Renal pelvis (tissue), 1 donor: ENCODE measurements at regions not wholly inside any gene's neighbourhood (a gene's known extent, or its start where the extent isn't known, plus 50 kb on each side); places are given as distances from the start of the nearest gene placed in this dataset.
A peak's percentile ranks its signal among the peaks of the same experiment; 100 is the strongest.
"Not testable (repeated sequence)": the region's sequence is repeated elsewhere in the genome, so short reads cannot be mapped to it uniquely, and the experiment has no call there.

ENCODE experiments used
- DNase-seq: peaks from one replicate; pipeline ENCODE4 v3.0.0-alpha.2; 2013

DNA sequence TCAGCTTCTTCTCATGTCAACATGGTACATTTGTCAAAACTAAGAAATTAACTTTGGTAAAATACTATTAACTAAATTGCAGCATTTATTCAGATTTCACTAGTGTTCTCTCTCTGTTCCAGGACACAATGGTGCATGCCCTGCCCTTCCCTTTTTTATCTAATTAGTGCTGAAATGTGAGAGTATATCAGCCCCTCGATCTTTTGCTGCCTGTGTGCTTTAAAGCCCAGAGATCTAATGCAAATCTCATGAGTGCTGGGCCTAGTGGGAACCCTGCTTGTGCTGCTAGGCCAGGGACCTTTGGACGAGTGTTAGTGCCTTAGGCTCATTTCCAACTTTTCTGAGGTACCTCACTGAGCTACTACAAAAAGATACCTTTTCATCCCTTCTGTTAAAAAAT, 221.1 kb upstream of the EDNRB start:
- DNase-seq = no peak

DNA sequence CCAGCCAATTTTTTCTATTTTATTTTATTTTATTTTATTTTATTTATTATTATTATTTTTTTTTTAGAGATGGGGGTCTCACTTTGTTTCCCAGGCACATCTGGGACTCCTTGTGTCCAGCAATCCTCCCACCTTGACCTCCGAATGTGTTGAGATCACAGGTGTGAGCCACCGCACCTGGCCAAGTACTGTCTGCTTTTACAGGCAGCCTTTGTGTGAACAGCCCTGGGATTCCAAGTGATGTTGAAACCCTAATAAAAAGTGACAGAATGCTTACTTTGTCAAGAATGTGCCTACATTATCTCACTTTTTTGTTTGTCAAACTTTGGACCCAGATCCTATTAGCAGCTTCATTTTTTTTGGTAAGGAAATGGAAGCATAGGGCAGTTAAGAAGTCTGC, 220.1 kb upstream of the EDNRB start:
- DNase-seq = no peak

DNA sequence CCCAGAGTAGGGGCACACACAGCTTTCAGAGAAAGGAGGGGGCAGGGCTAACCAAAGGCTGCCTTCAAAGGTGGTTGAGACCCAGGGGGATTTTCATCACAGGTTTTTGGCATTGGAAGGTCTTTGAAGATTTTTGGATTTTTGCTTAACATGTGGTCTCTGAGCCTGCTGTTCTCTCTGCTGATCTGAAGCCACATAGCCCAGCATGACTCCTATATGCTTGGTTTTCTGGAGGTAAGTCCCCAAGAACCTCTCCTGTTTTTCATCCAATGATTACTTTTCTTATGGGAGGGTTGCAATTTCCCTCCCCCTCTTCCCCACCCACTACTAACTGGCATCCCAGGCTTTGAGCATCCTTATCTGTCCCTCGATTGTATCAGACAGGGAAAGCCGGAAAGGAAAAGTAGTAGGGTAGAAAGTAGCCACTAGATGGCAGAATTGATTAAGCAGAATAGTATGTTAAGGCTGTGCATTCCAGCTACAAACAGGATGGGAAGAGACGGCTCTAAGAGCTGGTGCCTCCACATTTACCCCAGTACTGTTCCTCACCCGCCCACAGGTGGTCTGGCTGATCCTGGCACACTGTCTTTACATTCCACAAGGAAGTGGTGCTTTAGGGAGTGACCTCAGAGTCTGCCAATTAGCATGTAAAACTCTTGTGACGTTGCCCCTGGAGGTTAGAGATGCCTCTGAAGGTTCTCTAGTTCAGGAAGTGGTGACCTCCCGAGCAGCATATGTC, 218.9 kb upstream of the EDNRB start:
- peak; percentile 50 for DNase-seq

DNA sequence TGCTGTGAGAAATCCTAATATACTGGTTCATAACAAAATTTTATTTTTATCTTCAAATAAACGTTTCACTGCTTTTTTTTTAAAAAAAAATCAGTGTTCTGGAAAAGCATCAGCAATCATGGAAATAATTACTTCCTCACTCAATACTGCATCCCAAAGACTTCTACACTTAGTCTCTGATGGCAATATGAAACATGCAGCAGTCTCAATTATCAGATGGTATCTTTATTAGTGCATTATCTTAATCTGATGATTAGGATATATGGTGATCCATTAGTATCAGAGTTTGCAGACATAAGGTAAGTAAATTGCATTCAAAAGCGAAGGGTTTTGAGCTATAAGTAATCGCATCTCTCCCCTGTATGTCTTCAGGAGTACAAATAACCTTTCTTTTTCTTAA, 218.3 kb upstream of the EDNRB start:
- DNase-seq = no peak

DNA sequence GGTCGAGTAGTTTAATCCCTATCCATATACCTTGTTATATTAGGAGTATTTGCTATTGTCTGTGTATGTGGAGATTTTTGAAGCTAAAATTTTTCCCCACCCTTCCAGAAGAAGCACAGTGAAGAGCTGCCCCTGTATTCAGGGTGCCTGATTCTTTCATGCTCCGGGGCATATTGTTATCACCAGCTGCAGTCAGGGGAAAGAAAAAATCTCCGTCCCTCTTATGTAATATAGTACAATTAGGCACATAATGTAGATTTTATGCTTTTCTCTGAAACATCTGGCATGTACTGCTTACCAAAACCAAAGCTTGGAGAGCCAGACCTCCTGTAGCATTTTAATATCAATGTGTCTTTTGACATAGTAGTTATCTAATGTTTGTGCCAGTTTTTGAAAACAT, 214.9 kb upstream of the EDNRB start:
- no peak for DNase-seq

DNA sequence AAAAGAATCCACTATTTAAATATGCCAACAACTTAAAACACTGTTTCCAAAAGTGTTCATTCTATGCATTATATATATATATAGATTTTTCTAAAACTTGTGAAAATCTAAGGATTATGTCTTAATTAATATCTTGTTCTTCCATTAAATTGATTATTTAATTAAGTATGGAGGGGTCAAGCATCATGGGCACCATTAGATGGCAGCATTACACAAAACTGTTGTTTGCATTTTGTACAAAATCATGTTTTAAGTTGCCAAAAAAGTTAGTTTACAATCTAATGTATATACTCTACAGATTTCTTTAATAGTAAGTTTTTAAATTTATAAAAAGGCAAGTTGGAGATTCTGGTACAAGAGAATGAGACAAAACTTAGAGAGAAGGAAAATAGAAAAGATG, 213.2 kb upstream of the EDNRB start:
- no peak for DNase-seq

DNA sequence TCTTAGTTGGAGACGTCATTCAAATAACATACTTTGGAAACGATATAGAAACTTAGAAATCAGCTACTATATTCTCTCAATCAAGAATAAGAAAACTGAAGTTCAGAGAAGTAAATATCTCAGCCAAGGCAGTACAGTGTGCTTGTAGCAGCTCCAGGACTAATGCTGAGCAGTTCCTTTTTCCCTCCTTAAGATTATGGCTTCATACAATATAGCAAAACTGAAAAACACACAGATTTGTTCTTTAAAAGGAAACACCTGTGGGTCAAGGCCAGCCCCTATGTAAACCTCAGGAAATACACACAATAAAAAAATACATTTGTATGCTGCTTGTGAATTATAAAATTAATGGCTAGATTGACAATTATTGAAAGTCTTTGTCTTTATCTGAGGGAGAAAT, 212.7 kb upstream of the EDNRB start:
- DNase-seq = no peak

DNA sequence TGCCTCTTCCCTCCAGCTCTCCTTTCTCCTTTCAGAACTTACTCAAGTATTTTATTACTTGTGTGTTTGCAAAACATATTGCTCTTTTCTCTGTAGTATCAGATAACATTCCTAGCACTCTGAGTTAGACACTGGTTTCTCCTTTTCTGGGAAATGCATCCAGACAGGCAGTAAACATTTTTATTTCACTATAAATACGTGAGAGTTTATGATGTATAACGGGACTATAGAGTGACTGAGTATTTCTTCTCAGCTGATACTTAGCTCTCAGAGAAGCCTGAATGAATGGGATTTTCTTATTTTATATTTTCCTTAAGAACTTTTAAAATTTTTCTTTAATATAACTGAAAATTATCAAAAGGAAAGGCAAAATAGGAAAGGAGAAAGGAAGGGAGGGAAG, 211.2 kb upstream of the EDNRB start:
- DNase-seq = peak; percentile 48

DNA sequence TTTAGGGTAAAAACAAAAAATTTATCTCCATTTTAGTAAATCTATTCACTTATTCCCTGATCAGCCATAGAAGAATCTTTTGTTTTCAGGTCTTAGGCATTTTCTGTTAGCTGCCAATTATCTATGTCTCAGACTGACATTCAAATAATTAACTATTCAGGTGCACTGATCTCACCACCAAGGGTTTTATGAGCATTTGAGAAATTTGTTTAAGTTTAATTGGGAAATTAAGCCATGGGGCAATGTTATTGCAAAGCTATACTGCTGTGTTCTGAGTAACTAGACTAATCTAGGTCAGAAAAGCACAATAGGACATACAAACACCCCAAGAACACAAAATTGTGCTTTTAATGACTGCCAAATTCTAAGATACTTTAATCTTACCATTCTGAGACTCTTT, 210.7 kb upstream of the EDNRB start:
- DNase-seq = no peak

DNA sequence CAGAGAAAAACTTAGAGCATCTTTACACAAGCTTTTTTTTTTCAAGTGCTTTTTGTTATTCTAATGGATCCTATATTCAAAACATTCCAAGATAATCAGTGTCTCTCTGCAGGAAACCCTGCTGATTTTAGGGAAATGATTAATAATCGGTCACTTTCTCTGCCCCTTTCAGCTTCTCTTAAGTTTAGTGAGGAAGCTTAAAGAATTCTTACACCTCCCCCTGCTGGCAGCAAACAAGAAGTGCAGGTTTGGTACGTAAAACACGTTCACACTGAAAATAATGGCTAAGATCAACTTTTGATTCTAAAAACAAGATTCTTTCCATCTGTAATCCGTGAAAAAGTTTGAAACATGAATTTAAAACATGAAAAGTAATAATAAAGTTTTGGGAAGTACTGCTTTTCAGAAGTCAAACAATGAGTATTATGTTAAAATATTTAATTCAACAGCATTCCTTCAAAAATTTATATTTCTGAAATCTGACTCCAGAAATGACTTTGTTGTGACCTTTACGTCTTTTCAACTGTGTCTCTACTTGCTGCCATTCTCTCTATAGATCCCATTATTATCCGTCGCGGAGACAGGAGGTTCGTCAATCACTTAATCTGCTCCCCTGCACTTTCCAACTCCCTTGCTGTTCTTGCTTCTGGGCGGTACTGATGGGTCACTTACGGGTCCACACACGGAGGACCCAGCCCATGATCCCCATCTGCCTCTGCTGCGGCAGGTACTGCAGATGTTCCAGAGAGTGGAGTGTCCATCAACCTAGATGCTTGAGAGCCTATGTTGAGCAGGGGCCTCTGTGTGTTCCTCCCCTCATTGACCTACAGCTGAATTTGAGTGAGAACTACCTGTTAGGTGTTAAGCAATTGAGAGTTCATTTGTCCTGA, 203.1 kb upstream of the EDNRB start:
- peak; percentile 59 for DNase-seq

DNA sequence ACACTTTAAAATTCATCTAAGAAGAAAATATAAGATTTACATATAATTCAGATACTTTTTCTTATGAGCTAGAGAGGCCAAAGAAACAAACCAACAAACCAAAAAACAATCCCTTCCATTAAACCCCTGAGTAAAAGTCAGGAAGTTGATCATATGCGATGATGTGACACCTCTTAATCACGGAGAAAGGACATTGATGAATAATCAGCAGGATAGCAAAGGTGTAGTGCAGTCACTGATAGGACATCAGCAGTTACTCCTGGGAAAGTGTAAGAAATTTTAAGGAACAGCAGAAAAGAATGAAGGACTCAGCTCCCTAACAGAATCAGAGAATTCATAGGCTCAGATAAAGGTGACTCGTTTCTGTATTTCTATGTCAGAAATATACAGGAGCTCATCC, 202.4 kb upstream of the EDNRB start:
- DNase-seq = no peak

DNA sequence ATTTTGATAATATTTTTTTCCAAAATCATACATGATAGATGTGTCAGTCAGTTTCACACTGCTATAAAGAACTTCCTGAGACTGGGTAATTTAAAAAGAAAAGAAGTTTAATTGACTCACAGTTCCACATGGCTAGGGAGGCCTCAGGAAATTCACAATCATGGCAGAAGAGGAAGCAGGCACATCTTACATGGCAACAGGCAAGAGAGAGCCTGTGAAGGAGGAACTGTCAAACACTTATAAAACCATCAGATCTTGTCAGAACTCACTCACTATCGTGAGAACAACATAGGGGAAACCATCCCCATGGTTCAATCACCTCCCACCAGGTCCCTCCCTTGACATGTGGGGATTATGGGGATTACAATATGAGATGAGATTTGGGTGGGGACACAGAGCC, 201.5 kb upstream of the EDNRB start:
- DNase-seq = not testable (repeated sequence)

DNA sequence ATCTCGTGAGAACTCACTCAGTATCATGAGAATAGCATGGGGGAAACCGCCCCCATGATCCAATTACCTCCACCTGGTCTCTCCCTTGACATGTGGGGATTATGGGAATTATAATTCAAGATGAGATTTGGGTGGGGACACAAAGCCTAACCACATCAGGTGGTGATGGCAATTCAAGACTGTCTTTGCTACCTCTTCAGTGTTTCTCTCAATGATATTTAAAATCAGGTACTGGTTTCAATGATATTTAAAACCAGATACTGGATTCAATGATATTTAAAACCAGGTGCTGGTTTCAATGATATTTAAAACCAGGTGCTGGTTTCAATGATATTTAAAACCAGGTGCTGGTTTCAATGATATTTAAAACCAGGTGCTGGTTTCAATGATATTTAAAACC, 198.4 kb upstream of the EDNRB start:
- DNase-seq = not testable (repeated sequence)

DNA sequence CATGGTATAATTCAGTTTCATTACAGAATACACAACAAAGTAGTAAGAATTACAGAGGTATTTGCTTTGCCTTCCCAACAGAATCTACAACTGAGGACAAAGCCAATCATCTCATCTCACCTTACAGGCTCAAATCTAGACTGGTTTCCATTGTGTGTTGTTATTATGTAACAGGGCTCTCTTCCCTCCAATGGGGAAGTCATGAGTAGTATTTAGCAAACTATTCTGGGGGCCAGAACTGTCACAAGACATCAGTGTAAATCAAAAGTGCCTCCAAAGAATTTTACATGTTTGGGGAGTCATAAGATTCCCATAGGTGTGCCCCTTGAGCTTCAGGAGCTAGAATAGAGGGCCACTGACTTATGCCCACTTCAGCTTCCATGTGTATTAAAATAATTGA, 187.0 kb upstream of the EDNRB start:
- DNase-seq = no peak

DNA sequence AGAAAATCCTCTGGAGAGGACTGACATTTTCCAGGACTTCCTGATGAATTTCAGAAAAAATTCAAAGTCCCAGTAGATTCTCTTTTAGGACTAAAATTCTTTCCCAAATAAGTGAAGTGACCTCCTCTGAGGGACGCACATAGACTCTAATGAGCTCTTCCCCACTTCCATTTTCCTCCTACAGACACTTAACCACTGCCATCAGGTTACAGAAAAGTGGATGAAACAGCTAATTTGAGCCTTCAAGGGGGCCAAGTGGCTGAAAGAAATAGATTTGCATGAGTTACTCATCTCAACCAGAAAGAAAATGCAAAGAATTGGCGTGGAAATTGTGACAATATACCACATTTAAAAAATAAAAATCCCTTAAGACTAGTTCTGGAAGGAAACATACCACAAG, 185.3 kb upstream of the EDNRB start:
- DNase-seq = no peak

DNA sequence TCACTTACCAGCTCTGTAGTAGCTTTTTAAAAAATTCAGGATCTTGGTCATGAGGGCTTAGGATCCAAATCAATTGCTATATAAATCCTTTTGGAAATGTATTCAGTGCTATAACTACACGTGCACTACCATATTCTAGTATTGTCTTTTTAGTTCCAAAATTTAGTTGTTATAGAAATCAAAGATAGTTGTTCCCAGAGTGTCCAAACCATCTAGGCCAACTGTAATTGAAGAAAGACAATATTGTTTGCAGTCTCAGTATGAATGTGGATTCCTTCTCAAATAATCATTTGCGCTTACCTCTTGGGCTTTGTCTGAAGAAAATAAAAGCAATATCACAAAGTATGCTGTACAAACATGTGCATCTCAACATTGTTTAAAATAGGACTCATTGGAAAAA, 184.1 kb upstream of the EDNRB start:
- no peak for DNase-seq

DNA sequence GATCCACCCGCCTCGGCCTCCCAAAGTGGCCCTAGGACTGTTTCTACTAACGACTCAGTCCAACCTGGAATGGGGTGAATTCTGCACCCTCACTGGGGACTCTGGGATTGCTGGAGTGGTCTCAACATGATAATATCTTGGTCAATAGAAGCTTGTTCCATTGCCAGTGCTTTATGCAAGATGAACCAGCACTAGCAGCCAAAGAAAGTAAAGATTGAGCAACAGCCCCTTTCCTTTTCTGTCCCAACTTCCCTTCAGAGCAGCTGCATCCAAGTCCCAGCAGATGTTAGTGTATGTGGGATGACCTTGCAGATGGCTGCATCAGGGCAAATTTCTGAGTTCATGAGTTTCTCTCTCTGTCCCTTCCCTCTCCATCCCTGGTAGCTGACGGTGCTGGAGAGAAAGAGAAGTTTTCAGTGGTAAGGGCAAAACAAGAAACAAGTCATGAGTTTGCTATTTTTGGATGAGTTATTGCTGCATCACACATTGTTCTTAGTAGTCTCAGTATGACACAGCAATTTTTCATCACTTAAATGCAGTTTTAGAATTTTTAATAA, 183.6 kb upstream of the EDNRB start:
- no peak for DNase-seq

DNA sequence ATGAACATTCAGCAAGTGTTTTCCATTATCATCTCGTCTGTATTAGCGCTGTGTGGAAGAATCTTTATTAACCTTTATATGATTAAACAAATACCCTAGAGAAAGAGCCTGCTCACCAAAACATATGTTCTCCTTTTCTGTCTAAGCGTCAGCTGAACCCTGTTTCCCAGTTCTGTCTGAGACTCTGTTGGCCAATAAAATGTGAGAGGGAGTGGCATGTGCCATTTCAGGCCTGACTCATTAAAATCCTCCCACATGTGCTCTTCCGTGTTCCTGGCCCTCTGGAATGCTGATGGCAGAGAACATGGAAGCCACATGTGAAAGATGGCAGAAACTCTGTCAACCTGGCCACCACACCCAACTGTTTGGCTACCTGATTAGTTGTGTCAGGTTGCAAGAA, 181.9 kb upstream of the EDNRB start:
- no peak for DNase-seq

DNA sequence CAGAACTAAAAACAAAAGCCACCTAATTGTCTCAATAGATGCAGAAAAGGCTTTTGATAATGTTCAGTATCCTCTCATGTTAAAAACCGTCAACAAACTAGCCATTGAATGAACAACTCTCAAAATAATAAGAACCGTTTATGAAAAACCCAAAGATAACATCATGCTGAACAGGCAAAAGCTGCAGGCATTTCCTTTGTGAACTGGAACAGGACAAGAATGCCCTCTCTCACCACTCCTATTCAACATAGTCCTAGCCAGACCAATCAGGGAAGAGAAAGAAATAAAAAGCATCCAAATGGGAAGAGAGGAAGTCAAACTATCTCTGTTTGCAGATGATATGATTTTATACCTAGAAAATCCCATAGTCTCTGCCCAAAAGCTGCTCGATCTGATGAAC, 179.6 kb upstream of the EDNRB start:
- DNase-seq = no peak

DNA sequence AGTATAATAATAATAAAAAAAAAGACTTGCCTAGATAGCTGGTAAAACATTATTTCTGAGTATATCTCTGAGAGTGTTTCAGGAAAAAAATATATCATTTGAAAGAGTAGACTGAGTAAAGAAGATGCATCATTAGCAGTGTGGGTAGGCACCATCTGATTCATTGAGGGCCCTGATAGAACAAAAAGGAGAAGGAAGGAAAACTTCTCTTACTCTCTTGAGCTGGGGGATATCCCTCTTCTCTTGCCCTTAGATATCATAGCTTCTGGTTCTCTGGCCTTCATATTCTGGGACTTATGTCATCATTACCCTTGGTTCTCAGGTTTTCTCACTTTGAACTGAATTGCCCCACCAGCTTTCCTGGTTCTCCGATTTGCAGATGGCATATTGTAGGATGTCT, 177.6 kb upstream of the EDNRB start:
- no peak for DNase-seq

DNA sequence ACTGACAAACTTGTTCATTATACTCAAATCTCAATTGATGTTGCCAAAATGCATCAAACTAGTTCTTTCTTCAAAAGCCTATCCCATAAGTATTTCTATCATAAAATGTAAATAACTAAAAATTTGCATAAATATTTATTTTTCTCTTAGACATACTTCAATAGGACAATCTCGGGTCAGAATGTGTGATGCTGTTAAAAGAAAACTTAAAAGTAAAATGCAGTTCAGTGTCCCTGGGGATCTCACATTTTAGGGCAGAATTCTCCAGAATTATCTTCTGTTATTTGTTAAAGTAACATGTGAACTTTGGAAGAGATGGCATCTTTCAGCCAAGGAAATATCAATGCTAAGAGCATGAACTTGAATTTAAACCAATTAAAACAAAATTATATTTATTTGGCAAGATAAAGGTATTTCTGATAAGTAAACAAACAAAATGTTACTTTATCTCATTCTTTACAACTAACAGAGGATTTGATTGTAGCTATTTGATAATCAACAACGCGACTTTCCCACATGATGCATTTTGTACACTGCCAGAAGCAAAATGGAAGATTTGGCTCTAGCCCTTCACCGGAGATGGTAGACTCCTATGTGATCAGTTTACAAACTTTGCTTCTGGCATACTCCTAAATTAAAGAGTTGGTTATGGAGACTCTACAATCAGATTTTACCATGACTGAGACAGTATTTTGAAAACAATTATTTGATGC, 169.5 kb upstream of the EDNRB start:
- no peak for DNase-seq

DNA sequence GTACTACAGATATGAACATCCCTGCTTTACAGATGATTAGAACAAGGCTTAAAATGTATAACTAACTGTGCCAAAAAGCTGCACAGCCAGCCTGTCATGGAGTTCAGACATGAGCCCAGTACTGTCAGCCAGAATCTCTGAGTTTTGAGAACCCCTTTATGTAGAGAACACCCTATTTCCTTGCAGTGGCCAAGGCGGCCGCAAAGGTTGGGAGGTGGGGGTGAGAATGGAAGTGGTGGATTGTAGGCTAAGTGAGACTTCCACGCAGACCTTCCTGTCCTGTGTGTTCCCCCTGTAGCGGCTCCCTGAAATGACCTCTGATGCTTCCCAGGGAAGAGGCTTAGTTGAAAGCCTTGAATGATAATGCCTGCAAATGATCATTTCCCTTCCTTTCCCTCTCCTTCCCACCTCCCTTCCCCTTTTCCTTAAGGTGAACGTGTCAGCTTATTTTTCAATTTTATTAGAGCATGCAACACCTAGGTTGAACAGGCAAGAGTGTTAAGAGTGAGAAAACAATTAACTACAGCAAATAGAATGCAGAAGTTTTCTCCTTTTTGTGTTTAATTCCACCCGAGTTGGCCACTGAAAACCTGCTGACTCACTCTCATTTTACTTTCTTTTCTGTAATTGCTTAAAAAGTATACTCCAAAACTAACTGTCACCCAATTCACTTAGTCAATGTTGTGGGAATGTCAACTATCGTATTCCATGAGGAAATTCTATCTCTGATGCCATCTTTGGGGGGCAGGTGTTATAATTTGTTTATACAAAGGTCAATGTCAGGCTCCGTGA, 167.0 kb upstream of the EDNRB start:
- no peak for DNase-seq
